Right renal pelvis (tissue), 4 donors: ENCODE measurements at regions not wholly inside any gene's neighbourhood (a gene's known extent, or its start where the extent isn't known, plus 50 kb on each side); places are given as distances from the start of the nearest gene placed in this dataset.

ENCODE experiments used
- DNase-seq, 4 donors: peaks; one replicate each; pipeline ENCODE4 v3.0.0-alpha.2; 2013; ENCODE audit warnings: low read depth in 4 of 4, low spot score in 3 of 4, missing footprints in 1 of 4

DNA sequence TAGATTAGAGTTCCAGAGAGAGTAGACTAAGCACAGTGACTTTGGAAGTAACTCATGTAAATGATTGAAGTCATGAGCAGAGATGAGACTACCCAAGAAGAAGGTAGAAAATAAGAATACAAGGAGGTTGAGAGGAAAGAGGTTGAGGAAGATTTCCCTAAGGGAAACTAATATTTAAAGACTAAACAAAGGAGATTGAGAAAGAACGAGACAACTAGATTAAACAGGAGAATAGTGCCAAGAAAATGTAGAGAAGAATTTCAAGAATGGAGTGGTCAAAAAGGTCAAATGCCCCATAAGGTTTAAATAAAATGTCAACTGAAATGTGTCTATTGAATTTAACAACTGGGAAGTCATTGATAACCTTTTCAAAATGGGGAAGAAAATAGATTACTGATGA is 59.0 kb downstream of the RPS29 start:
- DNase-seq = no peak

DNA sequence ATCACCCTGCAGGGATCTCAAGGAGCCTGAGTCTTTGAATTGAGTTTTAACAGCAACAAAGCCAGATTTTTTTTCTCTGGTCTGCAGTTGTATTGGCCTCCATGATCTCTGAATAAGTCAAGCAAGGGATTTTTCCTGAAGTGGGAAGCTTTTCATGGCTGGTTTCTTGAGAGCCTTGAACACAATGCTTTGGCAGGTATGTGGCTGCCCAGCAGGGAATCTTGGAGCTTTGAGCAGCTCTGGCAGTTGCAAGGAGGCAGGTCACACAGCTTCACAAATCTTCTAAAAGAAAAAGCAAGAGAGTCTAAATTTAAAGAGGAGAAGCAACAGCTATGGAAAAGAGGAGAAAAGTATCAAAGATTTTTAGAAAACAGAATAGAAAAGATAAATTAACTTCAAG is 60.1 kb downstream of the RPS29 start:
- no peak for DNase-seq

DNA sequence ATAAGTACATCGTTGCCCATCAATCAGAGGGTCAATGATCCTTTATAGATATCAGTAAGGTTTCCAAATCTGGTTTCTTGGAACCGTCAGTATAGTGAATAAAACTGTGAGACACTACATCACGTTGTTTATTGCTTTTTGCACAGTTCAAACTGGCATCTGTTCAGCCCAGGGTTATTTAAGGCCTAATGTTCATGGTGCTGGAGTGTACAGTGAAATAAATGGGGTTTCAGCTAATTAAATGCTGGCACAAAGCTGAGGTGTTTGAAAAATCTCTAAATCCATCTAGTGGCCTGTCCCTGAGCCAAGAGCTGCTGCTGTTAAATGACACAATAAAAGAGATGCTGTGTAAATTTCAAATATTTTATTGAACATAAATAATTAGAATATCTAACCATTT is 69.9 kb downstream of the RPS29 start:
- DNase-seq = no peak

DNA sequence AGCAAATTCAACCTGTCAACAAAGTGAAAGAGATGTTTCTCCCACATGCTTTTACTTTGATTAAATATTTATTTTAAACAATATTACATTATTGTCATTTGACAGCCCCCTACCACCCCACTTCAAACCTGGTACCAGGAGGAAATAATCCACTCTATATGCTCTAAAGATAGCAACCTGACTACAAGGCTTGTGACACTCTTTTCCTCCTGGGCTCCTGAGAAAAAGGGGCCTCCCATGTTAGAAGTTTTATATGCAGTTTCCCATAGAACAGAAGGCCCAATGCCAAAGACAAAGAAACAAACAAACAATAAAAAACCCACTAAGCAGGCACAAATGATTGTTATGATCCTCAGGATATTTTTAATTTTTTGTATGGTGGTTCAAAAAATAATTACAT is 73.6 kb downstream of the RPS29 start:
- no peak for DNase-seq

DNA sequence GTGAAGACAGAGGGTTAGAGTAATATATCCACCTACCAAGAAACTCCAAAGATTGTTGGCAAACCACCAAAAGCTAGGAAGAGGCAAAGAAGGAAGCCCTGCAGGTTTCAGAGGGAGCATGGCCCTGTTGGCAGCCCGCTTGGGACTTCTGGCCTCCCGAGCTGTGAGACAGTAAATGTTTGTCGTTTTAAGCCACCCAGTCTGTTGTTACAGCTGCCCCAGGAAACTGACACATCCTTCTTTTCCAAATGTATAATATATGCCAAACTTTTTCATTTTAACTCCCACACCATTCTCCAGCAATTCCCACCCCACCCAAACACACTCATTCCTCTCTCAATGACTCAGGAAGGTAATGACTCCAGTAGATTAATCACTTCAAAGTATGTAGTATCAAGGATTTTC is 74.0 kb downstream of the RPS29 start:
- DNase-seq = no peak

DNA sequence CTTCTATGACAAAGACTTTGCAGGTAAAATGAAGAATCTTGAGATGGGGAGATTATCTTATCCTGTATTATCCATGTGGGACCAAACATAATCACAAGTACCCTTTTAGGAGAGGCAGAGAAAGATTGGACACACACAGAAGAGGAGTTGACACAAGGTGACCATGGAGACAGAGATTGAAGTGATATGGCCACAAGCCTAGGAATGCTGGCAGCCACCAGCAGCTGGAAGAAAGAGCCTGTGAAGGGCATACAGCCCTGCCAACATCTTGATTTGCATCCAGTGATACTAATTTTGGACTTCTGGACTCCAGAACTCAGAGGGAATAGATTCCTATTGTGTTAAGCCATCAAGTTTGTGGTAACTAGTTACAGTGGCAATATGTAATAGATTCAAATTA is 78.1 kb downstream of the RPS29 start:
- DNase-seq = no peak

DNA sequence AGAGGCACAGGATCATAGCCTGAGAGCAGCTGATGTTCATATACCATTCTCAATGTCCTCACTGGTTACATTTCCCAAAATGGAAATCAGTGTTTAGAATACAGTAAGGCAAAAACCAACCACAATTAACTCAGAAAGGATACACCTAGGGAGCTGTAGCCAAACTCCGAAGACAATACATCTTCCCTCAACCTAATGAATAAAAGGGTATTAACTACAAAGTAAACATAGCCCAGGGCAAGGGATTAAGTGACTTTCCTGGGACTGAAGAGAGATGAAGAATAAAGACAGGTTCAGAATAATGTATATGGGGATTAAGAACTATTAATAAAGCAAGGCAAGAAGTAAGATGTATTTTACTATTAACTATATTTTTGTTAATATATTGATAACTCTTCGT is 79.5 kb downstream of the RPS29 start:
- no peak for DNase-seq

DNA sequence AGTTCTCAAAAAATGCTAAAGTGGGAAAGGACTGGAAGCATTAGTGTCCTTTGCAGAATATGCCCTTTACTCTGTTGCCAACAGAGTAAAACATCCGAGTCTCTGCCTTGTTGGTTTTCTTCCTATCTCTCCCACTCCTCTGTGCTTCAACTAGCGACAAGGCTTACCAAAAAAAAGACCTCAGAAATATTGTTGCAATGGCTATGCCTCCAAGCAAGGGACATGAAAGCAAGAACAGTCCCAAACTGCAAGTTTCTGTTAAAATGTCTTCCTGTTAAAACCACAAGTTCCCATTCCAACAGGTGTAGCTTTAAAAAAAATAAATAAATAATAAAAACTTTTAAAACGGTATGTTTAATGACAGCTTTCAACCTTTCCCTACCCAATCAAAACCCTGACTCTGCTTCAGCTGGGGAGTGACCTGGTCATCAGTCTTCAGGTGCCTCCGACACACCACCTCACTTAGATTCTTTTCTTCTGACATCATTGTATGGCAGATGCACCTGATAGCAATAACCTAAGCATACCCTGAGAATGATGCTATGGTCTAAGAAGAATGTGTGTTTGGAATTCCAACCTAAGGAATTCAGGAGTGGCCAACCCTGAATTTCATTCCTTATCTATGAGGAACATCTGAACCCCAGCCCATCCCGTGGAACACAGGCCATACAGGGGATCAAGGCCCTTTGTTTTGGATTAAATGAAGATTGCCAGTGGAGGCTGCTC is 81.0 kb downstream of the RPS29 start:
- no peak for DNase-seq

DNA sequence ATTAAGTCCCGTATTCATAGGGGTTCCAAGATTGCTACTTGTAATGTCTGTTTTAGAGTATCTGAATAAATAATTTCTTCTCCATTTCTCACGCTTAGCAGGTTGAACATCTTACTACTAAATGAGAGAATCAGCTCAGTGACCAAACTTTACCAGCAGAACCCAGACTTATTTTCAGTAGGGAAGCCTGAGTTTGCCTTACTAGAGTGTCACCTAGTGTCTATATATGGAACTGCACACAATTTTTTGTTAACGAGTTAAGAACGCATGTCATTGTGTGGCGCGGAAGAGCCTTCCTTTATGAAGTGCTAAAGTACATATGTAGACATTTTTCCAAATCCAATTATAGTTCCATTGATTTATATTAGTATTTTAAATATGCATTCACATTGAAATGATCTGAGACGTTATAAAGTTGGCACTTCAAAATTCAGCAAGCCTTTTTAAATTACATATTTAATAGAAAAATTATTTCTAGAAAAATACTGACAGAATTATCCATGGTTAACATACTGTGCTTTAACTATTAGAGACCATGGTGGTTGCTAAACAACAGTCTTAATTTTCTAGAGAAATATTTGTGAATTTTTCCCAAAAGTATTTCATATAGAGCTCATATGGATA is 88.3 kb downstream of the RPS29 start:
- DNase-seq = peak; percentile 43 to 67 (median 55)

DNA sequence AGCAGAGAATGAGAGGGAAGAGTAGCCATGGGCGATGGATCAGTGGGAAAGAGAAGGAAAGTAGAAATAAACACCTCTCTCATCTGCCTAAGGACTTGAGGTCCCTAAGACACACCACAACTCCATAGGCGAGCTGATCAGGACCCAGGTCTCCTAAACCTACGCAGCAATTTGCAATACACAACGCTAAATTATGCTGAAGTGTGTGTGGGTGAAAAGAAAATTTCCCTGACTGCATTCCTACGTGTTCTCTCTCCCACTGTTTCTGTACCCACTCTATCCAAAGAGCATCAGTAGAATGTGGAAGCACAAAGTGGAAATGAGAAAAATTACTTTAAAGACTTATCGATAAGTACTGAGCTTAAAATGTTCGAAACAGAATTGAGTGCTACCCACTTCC is 88.9 kb downstream of the RPS29 start:
- no peak for DNase-seq

DNA sequence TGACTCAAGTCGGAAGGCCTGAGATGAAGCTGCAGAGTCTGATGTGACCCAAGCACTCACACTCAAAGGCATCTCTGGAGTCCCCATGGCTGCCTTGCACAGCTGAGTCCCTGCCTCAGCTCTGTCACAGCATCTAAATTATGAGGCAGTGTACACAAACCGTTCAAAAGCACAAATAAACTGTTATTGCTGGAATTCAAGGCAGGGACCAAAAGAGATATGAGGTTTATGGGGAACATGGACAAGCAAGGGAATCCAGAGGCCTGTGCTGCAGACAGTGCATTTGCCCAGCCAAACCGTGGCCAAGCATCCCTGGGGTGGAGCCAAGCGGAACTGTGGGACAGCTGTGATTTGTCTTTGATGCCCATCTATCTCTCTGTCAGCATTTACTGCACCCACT is 91.3 kb downstream of the RPS29 start:
- DNase-seq = no peak

DNA sequence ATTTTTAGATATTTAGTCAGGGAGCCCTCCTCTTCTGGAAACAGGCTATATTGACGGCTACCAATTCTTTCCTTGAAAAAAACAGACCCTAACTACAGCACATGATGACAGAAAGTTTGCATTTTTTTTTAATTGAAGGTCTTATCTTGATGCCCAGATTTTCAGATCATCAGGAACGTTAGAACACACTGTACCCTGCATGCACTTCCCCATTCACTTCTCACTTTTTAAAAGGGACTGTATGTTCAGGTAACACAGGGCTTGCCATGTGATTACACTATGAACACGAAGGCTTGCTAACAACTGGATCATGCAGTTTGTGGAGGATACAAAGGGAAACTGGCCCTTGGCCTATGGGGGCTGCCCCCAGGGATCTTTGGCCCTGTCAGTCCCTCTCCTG is 92.6 kb downstream of the RPS29 start:
- DNase-seq = no peak

DNA sequence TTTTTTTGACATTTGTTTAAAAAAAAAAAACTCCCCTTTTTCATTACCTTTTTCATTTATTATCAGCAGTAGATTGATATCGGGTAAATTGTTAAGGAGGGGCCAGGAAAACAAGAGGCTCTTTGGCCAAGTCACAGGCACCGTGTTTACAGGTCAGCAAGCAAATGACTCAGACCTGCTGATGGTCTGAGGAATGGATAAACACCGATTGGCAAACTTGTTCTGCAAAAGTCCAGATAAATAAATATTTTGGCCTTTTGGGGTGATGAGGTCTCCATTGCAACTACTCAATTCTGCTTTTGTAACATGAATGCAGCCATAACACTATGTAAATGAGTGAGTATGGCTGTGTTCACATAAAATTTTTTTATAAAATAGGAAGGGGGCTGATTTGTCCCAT is 94.0 kb downstream of the RPS29 start:
- no peak for DNase-seq

DNA sequence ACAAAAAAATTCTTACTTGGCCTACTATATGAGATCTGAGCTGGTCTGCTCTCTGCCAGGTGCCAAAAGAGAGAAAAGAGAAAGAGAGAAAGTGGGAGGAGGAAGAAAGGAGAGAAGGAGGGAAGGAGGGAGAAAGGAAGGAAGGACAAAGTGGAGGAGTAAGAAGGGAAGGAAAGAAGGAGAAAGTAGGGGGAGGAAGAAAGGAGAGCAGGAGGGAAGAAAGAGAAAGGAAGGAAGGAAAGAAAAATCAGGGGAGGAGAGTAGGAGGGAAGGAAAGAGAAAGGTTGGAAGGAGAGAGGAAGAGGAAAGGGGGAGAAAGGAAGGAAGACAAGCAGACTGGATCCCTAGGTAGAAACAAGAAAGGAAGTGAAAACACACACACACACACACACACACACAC is 96.8 kb downstream of the RPS29 start:
- DNase-seq = no peak

DNA sequence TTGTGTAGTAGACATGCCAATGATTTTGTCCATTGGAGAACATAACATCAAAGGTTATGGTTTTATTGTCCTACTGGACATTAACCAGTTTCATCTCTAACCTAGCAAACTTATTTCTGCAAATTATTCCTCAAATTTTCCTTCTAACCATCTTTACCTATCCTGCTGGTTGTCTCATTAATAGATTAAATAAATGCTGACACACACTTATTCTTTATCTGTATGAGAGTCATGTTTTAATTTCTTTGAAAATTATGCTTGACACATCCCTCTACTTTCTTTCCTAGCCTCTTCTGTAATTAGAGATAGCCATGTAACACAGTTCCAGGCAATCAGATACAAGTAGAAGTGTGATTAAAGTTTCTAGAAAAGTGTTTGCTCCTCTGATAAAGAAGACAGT is 98.9 kb downstream of the RPS29 start:
- DNase-seq = no peak

DNA sequence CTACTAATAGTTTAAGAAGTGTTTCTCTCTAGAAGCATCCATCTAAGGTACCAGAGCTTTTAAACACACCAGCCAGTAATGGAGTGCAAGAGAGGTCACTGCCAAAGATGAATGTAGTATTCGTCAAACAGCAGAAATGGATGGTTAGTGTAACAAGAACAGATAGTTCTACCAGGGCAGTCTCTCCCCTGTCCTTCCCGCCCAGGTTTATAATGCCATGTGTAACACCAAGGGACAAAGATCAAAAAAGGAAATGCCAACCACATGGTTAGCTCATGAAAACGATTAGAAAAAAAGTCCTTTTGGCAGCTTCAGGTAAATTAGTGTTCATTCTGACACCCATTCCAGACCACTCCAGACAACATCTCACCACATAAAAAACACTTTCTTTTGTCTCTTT is 100.9 kb downstream of the RPS29 start:
- no peak for DNase-seq

DNA sequence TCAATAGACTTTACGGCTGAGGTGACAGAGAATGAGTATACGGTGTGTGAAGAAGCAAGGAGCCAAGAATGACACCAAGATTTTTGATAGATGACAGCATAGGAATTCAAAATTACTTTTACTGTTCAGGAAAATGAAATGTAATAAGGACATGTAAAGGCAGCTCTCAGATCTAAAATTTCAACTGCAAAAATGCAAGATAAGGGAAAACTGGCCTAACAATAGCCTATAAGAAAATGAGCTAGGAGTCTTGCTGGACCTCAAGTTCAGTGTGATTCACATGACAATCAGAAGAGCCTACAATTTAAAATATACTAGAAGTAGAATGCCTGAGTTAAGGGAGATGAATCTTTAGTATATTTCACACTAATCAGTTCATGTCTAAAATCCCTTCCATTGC is 102.0 kb downstream of the RPS29 start:
- DNase-seq = no peak

DNA sequence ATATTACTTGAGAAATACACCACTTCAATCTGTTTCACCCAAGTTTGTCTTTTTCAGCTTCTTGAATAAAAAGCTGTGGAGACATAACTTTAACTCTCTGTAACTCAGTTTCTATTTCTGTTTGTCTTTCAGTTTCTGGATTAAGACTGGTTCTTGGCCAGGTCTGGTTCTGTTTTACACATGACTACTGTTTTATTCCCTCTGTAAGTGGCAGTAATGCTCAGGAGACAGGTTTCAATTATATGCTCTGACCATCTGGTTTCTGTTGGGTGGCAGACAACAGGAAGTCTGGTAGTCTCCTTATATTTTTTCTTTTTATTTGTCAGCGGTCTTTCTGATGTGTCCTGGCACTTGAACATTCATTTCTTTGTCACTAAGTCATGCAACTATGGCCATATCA is 102.9 kb downstream of the RPS29 start:
- DNase-seq = no peak

DNA sequence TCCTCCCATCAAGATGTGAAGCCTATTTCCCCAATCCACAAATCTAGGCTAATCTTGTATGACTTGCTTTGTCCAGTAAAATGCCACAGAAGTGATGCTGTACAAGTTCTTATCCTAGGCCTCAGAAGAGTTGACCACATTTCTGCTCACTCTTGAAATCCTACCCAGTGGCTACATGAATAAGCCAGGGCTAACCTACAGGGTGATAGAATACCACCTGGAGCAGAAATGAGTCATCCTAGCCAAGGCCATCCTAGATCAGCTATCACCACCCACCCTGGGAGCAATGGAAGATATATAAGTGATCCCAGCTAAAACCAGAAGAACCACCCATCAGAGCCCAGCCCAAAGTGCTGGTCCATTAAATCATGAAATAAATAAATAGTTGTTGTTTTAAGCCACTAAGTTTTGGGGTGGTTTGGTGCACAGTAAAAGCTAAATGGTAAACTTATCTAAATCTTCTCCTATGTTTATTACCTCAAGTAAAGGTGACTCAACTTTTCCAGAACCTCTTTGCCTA is 105.1 kb downstream of the RPS29 start:
- no peak for DNase-seq

DNA sequence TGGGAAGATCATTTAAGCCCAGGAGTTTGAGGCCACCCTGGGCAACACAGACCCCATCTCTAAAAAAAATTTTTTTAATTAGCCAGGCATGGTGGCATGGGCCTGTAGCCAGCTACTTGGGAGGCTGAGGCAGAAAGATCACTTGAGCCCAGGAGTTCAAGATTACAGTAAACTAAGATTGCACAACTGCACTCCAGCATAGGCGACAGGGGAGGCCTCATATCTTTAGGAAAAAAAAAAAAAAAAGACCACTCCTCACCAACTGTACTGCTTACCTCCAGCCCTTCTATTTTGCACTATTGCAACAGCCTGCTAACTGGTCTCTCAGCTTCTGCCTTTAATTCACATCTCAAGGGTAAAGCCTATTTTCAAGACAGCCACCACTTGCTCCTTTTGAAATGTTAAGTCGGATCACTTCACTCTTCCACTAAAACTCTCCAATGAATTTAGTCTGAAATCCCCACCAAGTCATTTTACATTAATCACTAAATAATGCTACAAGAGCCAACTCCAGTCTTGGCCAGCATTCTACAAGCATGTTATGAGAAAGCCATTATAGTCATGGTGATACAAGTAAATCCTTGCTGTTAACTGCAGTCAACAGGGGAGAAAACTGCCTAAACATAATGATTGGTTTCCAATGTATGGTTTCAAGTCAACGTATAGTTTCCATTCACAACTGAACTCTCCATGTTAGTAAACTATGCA is 106.0 kb downstream of the RPS29 start:
- DNase-seq = no peak

DNA sequence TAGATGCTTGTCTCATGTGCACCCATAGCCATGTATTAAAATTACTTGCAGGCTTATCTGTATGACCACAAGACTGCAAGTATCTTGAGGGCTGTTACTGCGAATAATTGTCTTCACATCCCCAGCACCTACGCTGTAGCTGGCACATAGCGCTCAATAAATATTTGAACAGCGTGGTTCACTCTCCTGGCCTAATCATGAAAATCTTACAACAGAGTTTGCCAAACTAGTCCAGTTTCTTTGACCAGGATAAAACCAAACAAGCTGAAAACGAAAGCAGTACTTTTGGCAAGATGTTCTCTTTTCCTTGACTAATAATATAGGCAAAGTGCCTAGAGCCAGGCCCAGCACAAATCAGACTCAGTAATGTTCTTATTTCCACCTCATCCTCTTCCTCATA is 106.7 kb downstream of the RPS29 start:
- DNase-seq = no peak

DNA sequence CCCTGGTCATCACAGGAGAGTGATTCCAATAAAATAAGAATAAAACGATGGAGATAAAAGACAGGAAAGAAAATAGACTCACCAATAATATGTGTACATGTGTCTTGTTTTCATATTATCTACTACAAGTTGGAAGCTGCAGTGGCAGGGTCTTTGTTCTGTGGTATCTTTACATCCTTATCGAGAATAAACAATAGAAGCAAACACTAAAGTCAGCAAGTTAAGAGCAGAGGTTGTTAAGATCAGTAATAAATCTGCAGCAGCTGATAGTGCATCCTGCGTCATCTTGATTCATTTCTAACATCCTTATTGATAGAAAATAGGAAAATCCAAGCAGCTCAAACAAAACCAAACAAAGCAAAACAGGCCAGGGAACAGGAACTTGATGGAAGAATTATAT is 107.4 kb downstream of the RPS29 start:
- no peak for DNase-seq
